ENCODE measurements at regions not wholly inside any gene's neighbourhood (a gene's known extent, or its start where the extent isn't known, plus 50 kb on each side); places are given as distances from the start of the nearest gene placed in this dataset.
"Not testable (repeated sequence)": the region's sequence is repeated elsewhere in the genome, so short reads cannot be mapped to it uniquely, and the experiment has no call there.

DNA sequence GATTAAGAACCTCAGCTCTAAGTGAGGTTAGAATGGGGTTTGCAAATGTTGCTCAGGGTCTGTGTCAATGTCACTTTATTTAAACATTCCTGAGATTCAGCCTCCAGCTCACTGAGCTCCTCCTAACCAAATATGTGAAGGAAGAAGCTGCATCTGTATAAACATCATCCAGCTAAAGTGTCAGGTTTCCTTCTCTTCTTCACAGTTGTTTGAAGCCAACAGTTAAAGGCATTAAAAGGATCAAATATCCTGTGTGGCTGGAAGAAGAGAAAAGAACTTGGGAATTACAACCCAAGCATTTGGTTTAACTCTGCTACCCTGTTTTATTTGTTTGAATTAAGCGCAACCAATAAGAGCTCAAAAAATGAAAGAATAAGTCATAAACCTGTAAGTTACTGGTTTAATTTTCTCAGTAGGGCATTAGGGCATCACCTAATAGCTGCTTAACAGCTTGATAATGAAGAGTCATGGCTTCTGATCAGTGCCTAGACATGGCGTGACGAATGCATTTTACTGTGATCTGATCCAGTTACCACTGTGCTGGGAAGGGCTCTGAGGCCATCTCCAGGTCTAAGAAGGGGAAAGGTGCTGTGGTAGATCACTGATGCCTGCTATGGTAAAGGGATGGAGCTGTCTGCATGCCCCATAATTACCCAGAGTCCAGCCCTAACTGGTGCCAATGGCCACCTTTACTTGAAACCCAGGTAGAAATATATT lies 165.7 kb upstream of the TSC22D2 start:
- peak; percentile 88 for DNase-seq (ENCODE audit: low read depth)

DNA sequence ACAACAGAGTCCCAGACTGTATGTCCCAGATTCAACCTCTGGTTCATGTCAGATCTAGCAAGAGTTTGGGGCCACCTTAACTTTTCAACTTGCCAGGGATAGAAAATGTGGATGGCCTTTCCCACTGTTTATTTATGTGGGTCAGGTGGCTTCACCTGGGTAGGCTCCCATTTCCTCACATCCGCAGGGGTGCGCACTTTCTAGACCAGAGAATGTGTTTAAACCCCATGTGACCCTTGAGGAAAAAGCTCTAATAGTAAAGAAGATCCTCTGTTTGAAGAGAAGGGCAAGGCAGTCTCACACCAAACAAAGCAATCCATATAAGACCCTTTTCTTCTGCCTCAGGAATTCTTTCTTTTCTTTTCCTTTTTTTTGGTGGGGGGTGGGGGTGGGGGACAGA lies 167.2 kb upstream of the TSC22D2 start:
- no peak for DNase-seq (ENCODE audit: low read depth)

DNA sequence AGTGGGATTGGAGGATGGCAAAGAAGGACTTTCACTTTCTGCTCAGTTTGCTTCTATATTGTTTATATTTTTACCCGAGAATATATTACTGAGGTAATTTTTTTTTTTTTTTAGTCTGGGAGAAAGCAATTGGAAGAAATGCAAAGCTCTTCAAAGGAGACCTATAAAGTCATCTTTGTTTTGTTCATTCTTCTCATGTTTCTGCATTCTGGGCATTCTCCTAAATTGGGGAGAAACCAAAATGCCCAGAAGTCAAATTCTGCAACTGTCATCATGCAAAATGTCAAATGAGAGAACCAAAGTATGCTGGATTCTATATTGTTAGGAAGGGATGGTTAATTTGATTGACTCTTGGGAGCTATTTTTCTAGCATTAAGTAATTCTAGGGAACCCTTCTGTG lies 168.3 kb upstream of the TSC22D2 start:
- peak; percentile 54 for DNase-seq (ENCODE audit: low read depth)

DNA sequence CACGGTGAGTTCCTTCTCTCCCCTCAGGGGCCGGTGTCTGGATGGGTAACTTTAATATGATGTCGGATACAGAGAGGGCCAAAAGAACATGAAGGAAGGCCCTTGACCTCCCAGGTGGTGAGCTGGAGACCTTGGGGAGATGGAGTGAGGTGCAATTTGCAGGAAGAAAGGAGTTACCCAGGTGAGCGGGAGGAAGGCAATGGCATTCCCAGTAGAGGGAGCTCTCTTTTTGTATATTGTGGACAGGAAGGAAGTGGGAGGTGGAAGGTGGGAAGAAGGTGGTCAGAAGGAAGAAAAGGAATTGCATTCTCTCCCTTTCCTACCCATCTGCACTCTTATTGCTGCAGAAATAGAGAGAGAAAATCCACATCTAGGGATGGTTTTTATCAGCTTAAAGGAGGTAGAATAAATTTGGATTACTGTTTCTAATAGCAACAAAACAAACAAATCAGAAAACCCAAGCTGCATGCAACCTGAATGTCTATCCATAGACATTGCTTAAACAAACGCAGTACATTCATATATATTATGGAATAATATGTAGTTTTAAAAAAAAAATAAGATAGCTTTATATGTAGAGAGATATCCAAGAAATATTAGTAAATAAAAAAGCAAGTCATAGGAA lies 169.0 kb upstream of the TSC22D2 start:
- no peak for DNase-seq (ENCODE audit: low read depth)

DNA sequence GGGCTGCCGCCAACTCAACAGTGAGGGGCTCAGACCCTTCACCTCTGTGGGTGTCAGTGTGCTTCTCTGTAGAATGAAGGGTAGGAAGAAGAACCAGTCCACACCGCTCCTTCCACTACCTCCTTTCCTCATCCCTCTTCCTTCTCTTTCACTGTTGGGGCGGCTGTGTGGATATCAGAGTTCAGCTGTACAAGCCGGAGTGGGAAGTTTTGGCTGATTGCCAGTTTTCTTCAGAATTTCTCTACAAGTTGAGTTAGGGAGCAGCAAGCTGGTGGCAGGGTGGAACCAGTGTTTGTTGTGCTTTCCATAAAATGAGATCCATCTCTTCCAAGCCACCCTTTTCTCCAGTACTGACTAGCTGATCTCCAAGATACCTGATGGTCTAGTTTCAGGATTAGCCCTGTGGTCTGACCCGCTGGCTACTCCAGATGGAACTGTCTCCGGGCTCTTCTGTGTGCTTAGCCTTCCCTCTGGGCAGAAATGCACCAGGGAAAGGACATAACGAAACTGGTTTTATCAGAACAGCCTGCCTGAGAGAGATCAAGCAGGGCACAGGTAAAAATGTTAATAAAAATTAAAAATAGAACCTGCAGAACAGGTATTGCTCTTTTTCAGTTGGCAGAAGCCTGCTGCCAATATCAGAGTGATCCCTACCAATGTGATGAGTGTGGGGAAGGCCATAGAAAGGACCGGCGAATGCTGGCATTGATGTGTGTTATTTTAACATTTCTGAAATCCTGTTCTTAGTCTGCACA lies 169.9 kb upstream of the TSC22D2 start:
- DNase-seq (ENCODE audit: low read depth) = no peak

DNA sequence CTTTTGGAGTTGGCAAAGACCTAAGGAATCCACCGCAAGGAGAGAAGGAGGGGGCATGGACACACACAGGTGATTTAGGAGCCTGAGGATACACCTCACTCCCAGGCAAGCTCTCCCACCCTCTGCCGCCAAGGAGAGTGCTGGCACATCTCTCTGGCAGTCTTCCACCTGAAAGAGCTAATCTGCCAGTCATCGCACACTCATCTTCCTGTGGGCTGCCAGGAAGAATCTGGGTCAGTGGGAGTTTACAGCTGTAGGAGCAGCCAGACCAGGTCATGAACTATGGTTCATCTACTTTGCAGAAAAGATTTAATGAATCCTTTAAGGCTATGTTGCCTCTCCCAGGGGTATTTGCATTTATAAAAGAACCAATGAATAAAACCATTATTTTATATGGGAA lies 170.6 kb upstream of the TSC22D2 start:
- peak; percentile 83 for DNase-seq (ENCODE audit: low read depth)

DNA sequence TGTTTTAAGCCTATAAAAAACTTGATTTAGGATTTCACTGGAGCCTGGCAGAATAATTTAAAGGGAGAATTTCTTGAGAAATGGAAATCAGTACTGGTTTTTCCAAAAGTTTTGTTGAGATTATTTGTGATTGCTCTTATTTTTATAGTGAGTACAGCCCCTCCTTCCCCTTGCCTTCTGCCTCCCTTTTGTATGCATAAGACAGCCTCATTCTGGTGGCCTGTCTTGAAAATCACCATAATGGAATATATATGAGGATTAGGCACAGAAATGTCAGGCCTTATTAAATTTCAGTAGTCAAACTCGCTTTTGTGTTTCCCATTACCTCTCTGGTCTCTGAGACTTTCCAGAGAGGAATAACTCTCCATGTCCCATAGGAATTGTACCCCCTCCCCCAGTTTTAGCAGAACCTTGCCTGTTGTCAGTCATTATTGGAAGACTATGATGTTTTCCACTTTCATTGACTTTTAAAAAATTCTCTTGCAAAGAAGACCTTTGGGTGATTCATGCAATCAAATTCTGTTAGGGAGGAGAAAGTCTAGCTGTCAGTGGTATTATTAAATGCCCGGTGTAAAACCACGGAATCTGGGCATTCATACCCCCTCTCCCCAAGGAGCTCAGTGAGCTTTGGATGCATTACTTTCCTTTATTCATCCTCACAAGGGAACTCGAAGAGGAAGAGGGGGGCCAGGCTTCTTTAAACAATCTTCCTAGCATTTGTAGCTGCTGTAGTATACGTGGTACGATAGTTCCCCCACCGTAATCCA lies 171.6 kb upstream of the TSC22D2 start:
- peak; percentile 73 for DNase-seq (ENCODE audit: low read depth)

DNA sequence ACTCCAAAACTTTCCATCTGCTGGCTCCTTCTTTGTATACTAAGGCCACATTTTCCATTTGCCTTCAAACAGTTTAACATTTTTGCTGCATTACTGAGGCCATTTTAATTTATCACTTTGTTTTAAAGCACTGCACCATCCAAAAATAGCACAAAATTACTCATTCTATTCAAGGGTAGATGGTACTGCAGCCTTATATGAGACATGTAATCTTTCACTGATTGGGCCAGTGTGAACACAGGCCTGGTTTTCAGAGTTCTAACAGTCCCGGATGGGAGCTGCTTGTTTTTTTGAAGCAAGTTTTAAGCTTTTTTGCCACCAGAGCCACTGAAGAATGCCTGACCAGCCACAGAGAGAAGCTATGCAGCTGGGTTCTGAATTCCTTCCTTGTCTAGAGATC lies 172.3 kb upstream of the TSC22D2 start:
- peak; percentile 96 for DNase-seq (ENCODE audit: low read depth)

DNA sequence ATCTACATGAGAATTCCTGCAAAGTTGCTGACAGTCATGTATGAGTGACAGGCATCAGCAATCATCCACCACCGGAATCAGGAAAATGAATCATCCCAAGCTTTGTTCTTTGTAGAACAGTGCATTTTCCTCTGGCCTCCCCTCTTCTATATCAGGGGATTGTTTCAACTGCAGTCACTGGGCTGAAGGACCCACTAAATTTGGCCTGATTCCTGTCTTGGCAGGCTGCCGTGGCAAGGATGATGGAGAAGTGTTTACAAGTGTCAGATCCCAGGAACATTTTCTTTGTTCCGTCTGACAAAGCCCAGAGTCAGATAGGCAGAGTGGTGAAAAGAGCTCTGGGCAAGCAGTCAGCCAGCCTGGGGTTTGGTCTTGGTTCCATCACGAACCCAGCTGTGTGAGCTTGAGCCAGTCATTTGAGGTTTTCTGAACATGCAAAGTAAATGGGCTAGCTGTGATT lies 175.1 kb upstream of the TSC22D2 start:
- peak; percentile 32 for DNase-seq (ENCODE audit: low read depth)

DNA sequence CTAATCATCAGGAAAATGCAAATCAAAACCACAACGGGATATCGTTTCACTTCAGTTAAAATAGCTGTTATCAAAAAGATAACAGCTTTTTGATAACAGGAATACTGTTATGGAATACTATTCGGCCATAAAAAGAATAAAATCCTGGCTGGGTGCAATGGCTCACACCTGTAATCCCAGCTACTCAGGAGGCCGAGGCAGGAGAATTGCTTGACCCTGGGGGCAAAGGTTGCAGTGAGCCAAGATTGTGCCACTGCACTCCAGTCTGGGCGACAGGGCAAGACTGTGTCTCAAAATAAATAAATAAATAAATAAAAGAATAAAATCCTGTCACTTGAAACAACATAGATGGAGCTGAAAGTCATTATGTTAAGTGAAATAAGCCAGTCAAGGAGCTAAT lies 178.1 kb upstream of the TSC22D2 start:
- no peak for DNase-seq (ENCODE audit: low read depth)

DNA sequence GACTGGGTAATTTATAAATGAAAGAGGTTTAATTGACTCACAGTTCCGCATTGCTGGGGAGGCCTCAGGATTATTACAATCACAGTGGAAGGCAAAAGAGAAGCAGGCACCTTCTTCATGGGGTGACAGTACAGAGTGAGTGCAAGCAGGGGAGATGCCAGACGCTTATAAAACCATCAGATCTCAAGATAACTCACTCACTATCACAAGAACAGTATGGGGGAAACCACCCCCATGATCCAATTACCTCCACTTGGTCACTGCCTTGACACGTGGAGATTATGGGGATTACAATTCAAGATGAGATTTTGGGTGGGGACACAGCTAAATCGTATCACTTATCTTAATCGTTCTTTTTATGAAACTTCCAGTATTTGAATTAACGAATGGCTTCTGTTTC lies 179.5 kb upstream of the TSC22D2 start:
- DNase-seq (ENCODE audit: low read depth) = not testable (repeated sequence)

DNA sequence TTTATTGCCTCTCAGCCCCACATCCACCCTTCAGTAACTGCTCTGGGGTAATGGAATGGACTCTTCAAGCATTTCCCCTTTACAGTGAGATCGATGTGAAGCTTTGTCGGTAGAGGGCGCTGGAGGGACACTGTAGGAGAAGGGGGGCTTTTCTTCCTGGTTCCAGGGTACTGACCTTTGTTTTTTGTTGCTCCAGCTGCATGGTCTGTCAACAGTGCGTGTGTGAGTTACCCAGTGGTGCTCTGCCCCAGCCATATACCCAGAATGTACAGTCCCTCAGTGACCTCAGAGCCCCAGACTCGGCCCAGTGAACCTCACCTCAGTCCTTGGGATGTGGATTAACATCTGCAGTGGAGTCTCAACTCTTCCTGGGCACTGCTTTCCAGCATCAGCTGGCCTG lies 180.3 kb upstream of the TSC22D2 start:
- peak; percentile 75 for DNase-seq (ENCODE audit: low read depth)

DNA sequence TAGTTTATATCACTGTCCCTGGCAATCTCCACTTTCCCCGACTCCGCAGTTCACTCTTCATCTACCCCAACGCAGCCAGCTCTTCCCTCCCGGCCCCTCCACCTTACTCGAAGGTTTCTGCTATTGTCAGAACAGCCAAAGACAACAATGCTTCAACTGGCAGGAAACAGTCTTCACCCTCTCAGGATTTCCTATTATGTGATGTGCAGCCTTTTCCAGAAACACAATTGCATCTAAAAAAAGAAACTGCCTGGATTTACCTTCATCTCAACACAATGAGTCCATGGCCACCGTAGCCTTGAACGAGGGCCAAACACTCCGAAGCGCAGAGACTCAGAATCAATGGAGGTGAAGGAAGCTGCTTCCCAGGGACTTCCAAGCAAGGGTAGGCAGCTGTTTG lies 182.1 kb upstream of the TSC22D2 start:
- no peak for DNase-seq (ENCODE audit: low read depth)

DNA sequence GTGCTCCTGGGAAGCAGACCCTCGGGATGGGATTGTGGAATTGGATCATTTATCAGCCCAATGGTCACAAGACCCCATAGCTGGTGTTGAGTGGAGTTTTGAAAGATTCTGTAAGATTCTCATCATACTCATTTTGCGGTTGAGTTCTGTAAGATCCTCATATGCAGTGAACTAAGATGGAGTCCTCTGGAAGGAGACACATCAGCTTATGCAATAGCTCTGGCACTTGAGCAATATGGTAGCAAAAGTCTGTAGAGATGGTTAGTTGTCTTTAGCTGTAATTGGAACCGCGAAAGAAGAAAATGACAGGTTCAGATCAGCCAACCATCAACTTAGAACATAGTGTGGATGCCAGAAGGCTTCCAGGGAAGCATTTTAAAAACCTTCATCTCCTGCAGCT lies 184.5 kb upstream of the TSC22D2 start:
- no peak for DNase-seq (ENCODE audit: low read depth)

DNA sequence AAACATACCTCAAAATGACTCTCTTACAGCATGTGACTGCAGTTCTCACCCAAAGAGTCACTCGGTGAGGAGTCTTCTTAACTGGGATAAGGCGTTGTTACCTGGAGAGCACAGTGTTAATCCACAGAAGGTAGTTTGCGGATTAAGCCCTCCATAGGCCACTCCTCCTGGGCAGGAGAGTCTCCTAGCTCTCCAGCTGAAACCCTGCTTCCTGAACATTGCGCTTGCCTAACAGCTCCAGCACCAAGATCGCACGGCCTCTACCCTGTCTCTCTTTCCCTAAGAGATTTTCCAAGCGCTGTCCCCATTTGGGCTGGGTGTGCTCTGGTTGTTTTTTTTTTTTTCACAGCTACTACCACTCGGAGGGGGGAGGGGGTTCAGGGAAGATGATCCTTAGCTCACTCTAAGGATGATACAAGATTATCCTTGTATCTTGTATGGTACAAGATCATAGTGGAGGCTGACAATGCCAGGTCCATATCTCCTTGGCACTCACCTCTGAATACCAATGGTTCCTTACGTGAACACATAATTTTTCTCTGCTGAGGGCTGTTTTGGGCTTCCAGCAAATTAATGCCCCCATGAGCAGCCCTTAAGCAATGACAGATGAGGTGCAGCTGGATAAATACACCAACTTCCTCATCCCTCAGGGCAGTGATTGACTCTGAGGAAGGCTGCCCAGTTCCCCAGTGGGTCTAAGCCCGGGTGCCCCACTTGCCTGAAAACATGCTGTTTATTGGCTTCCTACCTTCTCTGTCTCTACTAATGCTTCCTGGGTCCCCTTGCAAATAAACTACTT lies 185.2 kb upstream of the TSC22D2 start:
- DNase-seq (ENCODE audit: low read depth) = peak; percentile 39

DNA sequence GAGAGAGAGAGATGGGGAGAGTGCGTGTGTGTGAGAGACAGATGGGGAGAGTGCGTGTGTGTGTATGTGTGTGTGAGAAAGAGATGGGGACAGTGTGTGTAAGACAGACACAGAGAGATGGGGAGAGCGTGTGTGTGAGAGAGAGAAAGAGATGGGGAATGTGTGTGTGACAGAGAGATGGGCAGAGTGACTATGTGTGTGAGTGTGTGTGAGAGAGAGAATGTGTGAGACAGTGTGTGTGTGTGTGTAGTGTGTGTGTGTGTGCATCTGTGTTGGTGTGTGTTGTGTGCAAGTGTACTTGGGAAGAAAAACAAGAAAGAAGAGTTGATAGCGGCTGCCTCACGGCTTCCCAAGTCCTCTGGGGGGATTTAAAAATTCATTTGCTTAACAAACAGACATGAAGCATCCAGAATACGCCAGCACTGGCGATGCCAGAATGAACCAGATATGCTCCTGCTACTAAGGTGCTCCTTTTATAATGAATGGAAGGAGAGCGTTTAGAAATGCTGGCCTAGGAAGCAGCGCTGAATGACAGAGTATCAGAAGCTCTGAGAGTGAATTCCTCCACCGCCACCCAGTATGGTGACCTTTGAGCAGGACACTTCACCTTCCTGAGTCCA lies 186.1 kb upstream of the TSC22D2 start:
- DNase-seq (ENCODE audit: low read depth) = no peak

DNA sequence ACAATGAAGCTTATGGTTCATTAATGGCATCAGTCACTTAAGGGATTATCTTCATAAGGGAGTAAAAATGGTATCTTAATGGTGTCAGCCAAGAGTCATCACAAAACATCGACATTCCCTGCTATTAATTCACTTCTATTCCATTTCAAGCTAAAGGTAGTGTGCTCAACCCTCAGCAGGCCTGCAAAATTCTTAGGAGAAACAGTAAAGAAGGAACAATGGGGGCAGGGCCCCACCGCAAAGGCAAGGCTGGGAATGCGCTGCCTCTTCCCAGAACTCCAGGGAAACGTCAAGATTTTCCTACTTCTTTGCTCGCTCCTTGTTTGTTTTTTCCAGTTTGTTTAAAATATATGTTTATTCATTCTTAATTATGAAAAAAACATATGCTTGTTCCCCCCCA lies 187.3 kb upstream of the TSC22D2 start:
- peak; percentile 31 for DNase-seq (ENCODE audit: low read depth)

DNA sequence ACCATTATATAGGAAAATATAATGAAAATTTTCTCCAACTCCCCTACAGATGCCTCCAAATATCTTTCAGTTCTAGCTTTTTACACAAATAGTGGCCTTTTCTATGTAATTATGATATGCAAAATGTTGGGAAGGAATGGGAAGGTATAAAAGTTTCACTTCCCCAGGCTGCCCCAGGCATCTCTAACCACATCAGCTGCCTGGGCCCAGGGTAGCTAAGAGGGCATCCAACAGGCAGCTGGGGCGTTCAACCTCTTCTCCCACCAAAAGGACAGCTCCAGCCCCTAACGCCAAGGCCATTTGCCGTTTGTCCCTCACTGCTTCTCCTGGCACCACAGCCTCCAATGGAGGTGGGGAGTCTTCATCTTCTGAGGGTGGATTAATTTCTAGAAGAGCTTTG lies 188.1 kb upstream of the TSC22D2 start:
- no peak for DNase-seq (ENCODE audit: low read depth)

DNA sequence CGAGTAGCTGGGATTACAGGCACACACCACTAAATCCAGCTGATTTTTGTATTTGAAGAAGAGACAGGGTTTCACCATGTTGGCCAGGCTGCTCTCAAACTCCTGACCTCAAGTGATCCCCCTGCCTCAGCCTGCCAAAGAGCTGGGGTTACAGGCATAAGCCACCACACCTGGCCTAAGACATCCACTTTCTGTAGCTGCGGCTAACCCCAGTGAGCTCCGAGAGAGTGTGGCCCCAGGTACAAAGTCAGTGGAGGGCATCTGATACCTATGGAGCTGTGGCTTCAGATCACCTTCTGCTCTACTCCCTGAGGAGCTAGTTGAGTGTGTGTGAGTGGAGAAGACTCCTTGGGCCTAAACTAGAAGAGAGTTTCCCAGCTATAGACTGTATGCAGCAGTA lies 189.3 kb upstream of the TSC22D2 start:
- no peak for DNase-seq (ENCODE audit: low read depth)

DNA sequence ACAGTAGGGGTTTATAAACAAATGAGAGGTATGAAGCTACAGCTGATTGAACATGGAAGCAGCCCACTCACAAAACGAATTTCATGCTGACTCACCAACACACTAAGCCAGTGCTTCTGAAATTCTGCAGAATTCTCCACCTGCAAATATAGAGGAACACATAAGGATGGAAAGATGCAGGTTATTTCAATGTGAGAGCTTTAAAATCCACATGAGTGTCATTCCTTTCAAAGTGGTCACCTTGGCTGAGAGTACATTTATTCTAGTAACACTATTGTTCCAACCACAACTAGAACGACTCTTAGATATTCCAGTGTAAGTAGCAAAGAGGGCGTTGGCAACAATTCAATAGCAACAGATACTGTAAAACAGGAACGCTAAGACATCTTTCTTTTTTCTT lies 189.9 kb upstream of the TSC22D2 start:
- DNase-seq (ENCODE audit: low read depth) = no peak

DNA sequence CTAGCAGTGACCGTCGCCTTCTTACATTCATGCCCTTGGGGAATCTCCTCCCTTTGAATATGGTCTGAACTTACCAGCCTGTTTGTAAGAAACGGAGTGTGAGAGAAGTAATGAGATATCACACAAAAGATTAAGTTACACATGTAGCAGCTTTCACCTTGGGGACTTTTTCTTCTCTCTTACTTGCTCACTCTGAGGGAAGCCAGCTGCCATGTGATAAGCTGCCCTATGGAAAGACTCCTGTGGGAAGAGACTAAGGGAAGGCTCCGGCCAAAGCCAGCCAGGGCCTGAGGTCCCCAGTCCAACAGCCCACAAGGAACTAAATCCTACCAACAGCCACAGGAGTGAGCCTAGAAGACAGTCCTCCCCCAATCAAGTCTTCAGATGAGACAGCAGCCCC lies 190.4 kb upstream of the TSC22D2 start:
- DNase-seq (ENCODE audit: low read depth) = no peak
